ENCODE measurements at regions not wholly inside any gene's neighbourhood (a gene's known extent, or its start where the extent isn't known, plus 50 kb on each side); places are given as distances from the start of the nearest gene placed in this dataset.

- H3K4me1 ChIP-seq (ENCODE audit: control insufficient read depth in 1 of 2, extremely low read depth in 1 of 2, insufficient read depth in 2 of 2, low read length in 2 of 2) = no peaks in the 10 kb centered on the region
- no peak overlapping the region for H3K4me3 ChIP-seq (ENCODE audit: control insufficient read depth in 1 of 2, extremely low read depth in 1 of 2, low read length in 1 of 2)
- no peak for ATAC-seq (replicated peaks in 1 of 4)
- no peak for DNase-seq
- H3K36me3 ChIP-seq (ENCODE audit: control insufficient read depth in 2 of 2, extremely low read depth in 1 of 2, insufficient read depth in 1 of 2, low read length in 1 of 2) = no peaks in the 10 kb centered on the region
- no peaks in the 10 kb centered on the region for H3K27me3 Mint-ChIP-seq
- no peaks in the 10 kb centered on the region for H3K27me3 ChIP-seq (replicated peaks in 1 of 2; ENCODE audit: control insufficient read depth in 2 of 2, extremely low read depth in 1 of 2, insufficient read depth in 2 of 2, low read length in 1 of 2)
- no peak overlapping the region for H3K27ac ChIP-seq (ENCODE audit: low read length)
- no peaks in the 10 kb centered on the region for H3K4me1 Mint-ChIP-seq
- H3K4me3 Mint-ChIP-seq = no peak overlapping the region
- WGBS (ENCODE audit: insufficient coverage) = no CpG with 5 or more reads among the region's 2 CpGs
- no peaks in the 10 kb centered on the region for H3K36me3 Mint-ChIP-seq
- no peaks in the 10 kb centered on the region for H3K9me3 ChIP-seq
- CTCF ChIA-PET = no interaction called here
- no peak overlapping the region for H3K27ac Mint-ChIP-seq
- peaks cover 4 to 15% (median 9%) of the 10 kb centered on the region in 3 donors for H3K9me3 Mint-ChIP-seq
- POLR2A ChIA-PET = no interaction called here
These were observed 508.7 kb upstream of the TENM4 start for GRCh38 chr11:79949574-79949973.

- DNase-seq = no peak
- whole genome bisulfite sequencing (ENCODE audit: insufficient coverage) = no CpG with 5 or more reads among the region's 2 CpGs
- no peaks in the 10 kb centered on the region for H3K9me3 ChIP-seq
- Mint-ChIP-seq H3K4me1 (no peaks in the 10 kb centered on the region), H3K36me3 (no peaks in the 10 kb centered on the region), H3K27ac (no peak overlapping the region), H3K4me3 (no peak overlapping the region), H3K9me3 (peaks cover 0 to 3% (median 0%) of the 10 kb centered on the region in 3 donors), H3K27me3 (no peaks in the 10 kb centered on the region)
- no peaks in the 10 kb centered on the region for H3K4me1 ChIP-seq (ENCODE audit: control insufficient read depth in 1 of 2, extremely low read depth in 1 of 2, insufficient read depth in 2 of 2, low read length in 2 of 2)
- H3K27ac ChIP-seq (ENCODE audit: low read length) = no peak overlapping the region
- ChIA-PET POLR2A (no interaction called here), CTCF (no interaction called here)
- no peaks in the 10 kb centered on the region for H3K27me3 ChIP-seq (replicated peaks in 1 of 2; ENCODE audit: control insufficient read depth in 2 of 2, extremely low read depth in 1 of 2, insufficient read depth in 2 of 2, low read length in 1 of 2)
- ATAC-seq (replicated peaks in 1 of 4) = no peak
- no peaks in the 10 kb centered on the region for H3K36me3 ChIP-seq (ENCODE audit: control insufficient read depth in 2 of 2, extremely low read depth in 1 of 2, insufficient read depth in 1 of 2, low read length in 1 of 2)
- H3K4me3 ChIP-seq (ENCODE audit: control insufficient read depth in 1 of 2, extremely low read depth in 1 of 2, low read length in 1 of 2) = no peak overlapping the region
These were observed 501.8 kb upstream of the TENM4 start for GRCh38 chr11:79942646-79943045.

GRCh38 chr11:79942090-79942489, 501.3 kb upstream of the TENM4 start:
- Mint-ChIP-seq H3K27me3 (no peaks in the 10 kb centered on the region), H3K4me3 (no peak overlapping the region), H3K36me3 (no peaks in the 10 kb centered on the region), H3K27ac (no peak overlapping the region), H3K9me3 (peaks cover 0 to 2% (median 0%) of the 10 kb centered on the region in 3 donors), H3K4me1 (no peaks in the 10 kb centered on the region)
- ChIA-PET POLR2A (no interaction called here), CTCF (interaction anchor here in 1 of 2 donors (1.0 kb wide), 1 partner anchor 10 kb away, joined by 3 read pairs; no protein-coding TSS in a partner anchor)
- Histone ChIP-seq H3K27ac (ENCODE audit: low read length) (no peak overlapping the region), H3K9me3 (no peaks in the 10 kb centered on the region), H3K27me3 (replicated peaks in 1 of 2; ENCODE audit: control insufficient read depth in 2 of 2, extremely low read depth in 1 of 2, insufficient read depth in 2 of 2, low read length in 1 of 2) (no peaks in the 10 kb centered on the region), H3K4me1 (ENCODE audit: control insufficient read depth in 1 of 2, extremely low read depth in 1 of 2, insufficient read depth in 2 of 2, low read length in 2 of 2) (no peaks in the 10 kb centered on the region), H3K36me3 (ENCODE audit: control insufficient read depth in 2 of 2, extremely low read depth in 1 of 2, insufficient read depth in 1 of 2, low read length in 1 of 2) (no peaks in the 10 kb centered on the region), H3K4me3 (ENCODE audit: control insufficient read depth in 1 of 2, extremely low read depth in 1 of 2, low read length in 1 of 2) (no peak overlapping the region)
- DNase-seq (no peak), ATAC-seq (replicated peaks in 1 of 4) (no peak)
- WGBS (ENCODE audit: insufficient coverage) = no CpG with 5 or more reads among the region's 2 CpGs

GRCh38 chr11:79940974-79941735, 500.3 kb upstream of the TENM4 start:
- H3K27me3 ChIP-seq (replicated peaks in 1 of 2; ENCODE audit: control insufficient read depth in 2 of 2, extremely low read depth in 1 of 2, insufficient read depth in 2 of 2, low read length in 1 of 2) = no peaks in the 10 kb centered on the region
- no peaks in the 10 kb centered on the region for H3K9me3 ChIP-seq
- no CpG with 5 or more reads among the region's 3 CpGs for WGBS (ENCODE audit: insufficient coverage)
- no peaks in the 10 kb centered on the region for H3K36me3 Mint-ChIP-seq
- no peak overlapping the region for H3K27ac ChIP-seq (ENCODE audit: low read length)
- no peak overlapping the region for H3K4me3 ChIP-seq (ENCODE audit: control insufficient read depth in 1 of 2, extremely low read depth in 1 of 2, low read length in 1 of 2)
- CTCF ChIA-PET = interaction anchor here in 1 of 2 donors (0.6 to 1.0 kb wide), 2 partner anchors 9 to 58 kb away, joined by 3 read pairs; no protein-coding TSS in a partner anchor
- ATAC-seq (replicated peaks in 1 of 4) (no peak), DNase-seq (no peak)
- no peaks in the 10 kb centered on the region for H3K36me3 ChIP-seq (ENCODE audit: control insufficient read depth in 2 of 2, extremely low read depth in 1 of 2, insufficient read depth in 1 of 2, low read length in 1 of 2)
- no peak overlapping the region for H3K27ac Mint-ChIP-seq
- H3K4me1 Mint-ChIP-seq = no peaks in the 10 kb centered on the region
- POLR2A ChIA-PET = no interaction called here
- no peaks in the 10 kb centered on the region for H3K4me1 ChIP-seq (ENCODE audit: control insufficient read depth in 1 of 2, extremely low read depth in 1 of 2, insufficient read depth in 2 of 2, low read length in 2 of 2)
- no peak overlapping the region for H3K4me3 Mint-ChIP-seq
- H3K9me3 Mint-ChIP-seq = peaks cover 0 to 3% (median 2%) of the 10 kb centered on the region in 3 donors
- H3K27me3 Mint-ChIP-seq = no peaks in the 10 kb centered on the region

GRCh38 chr11:79940165-79940564, 499.3 kb upstream of the TENM4 start:
- Mint-ChIP-seq H3K27ac (no peak overlapping the region), H3K4me3 (no peak overlapping the region), H3K4me1 (no peaks in the 10 kb centered on the region), H3K27me3 (no peaks in the 10 kb centered on the region), H3K9me3 (peaks cover 0 to 4% (median 4%) of the 10 kb centered on the region in 3 donors), H3K36me3 (no peaks in the 10 kb centered on the region)
- Histone ChIP-seq H3K9me3 (no peaks in the 10 kb centered on the region), H3K27ac (ENCODE audit: low read length) (no peak overlapping the region), H3K27me3 (replicated peaks in 1 of 2; ENCODE audit: control insufficient read depth in 2 of 2, extremely low read depth in 1 of 2, insufficient read depth in 2 of 2, low read length in 1 of 2) (no peaks in the 10 kb centered on the region), H3K36me3 (ENCODE audit: control insufficient read depth in 2 of 2, extremely low read depth in 1 of 2, insufficient read depth in 1 of 2, low read length in 1 of 2) (no peaks in the 10 kb centered on the region), H3K4me1 (ENCODE audit: control insufficient read depth in 1 of 2, extremely low read depth in 1 of 2, insufficient read depth in 2 of 2, low read length in 2 of 2) (no peaks in the 10 kb centered on the region), H3K4me3 (ENCODE audit: control insufficient read depth in 1 of 2, extremely low read depth in 1 of 2, low read length in 1 of 2) (no peak overlapping the region)
- WGBS (ENCODE audit: insufficient coverage) = 39% methylated on average over 6 of the region's 6 CpGs
- ATAC-seq (replicated peaks in 1 of 4) = no peak
- ChIA-PET CTCF (no interaction called here), POLR2A (no interaction called here)
- DNase-seq = no peak

- H3K27ac ChIP-seq (ENCODE audit: low read length) = no peak overlapping the region
- DNase-seq = no peak
- no peak overlapping the region for H3K27ac Mint-ChIP-seq
- H3K4me1 ChIP-seq (ENCODE audit: control insufficient read depth in 1 of 2, extremely low read depth in 1 of 2, insufficient read depth in 2 of 2, low read length in 2 of 2) = no peaks in the 10 kb centered on the region
- ChIA-PET CTCF (no interaction called here), POLR2A (no interaction called here)
- H3K27me3 Mint-ChIP-seq = no peaks in the 10 kb centered on the region
- H3K9me3 Mint-ChIP-seq = peaks cover 3 to 7% (median 6%) of the 10 kb centered on the region in 3 donors
- H3K4me1 Mint-ChIP-seq = no peaks in the 10 kb centered on the region
- no peaks in the 10 kb centered on the region for H3K9me3 ChIP-seq
- H3K4me3 Mint-ChIP-seq = no peak overlapping the region
- ATAC-seq (replicated peaks in 1 of 4) = no peak
- no peak overlapping the region for H3K4me3 ChIP-seq (ENCODE audit: control insufficient read depth in 1 of 2, extremely low read depth in 1 of 2, low read length in 1 of 2)
- no peaks in the 10 kb centered on the region for H3K36me3 Mint-ChIP-seq
- H3K27me3 ChIP-seq (replicated peaks in 1 of 2; ENCODE audit: control insufficient read depth in 2 of 2, extremely low read depth in 1 of 2, insufficient read depth in 2 of 2, low read length in 1 of 2) = no peaks in the 10 kb centered on the region
- 100% methylated on average over 1 of the region's 4 CpGs for WGBS (ENCODE audit: insufficient coverage)
- H3K36me3 ChIP-seq (ENCODE audit: control insufficient read depth in 2 of 2, extremely low read depth in 1 of 2, insufficient read depth in 1 of 2, low read length in 1 of 2) = no peaks in the 10 kb centered on the region
These were observed 498.3 kb upstream of the TENM4 start for GRCh38 chr11:79939111-79939510.
